MM.1S (cell line): ENCODE measurements at regions not wholly inside any gene's neighbourhood (a gene's known extent, or its start where the extent isn't known, plus 50 kb on each side); places are given as distances from the start of the nearest gene placed in this dataset.

Experiments
- DNase-seq: peaks from one replicate; pipeline ENCODE4 v3.0.0-alpha.2; 2015
- H2AFZ ChIP-seq: fragments of 300-600 bp; sonication (generic); 2 replicates; pipeline ENCODE4 v1.6.0; 2016; ENCODE audit warnings: antibody characterized with exemption, low read length
- H3F3A ChIP-seq: fragments of 300-600 bp; sonication (generic); 2 replicates; pipeline ENCODE4 v1.6.1; 2016; ENCODE audit warnings: mild to moderate bottlenecking, antibody characterized with exemption, low read length, moderate library complexity, mixed read lengths; ENCODE audit not compliant: insufficient read depth
- H3K27ac ChIP-seq: fragments of 300-600 bp; sonication (generic); 2 replicates; pipeline ENCODE4 v1.5.1; 2016; ENCODE audit warnings: mild to moderate bottlenecking, low read length
- H3K27me3 ChIP-seq: fragments of 300-600 bp; sonication (generic); replicated peaks from 2 replicates; pipeline ENCODE4 v1.6.0; 2016; ENCODE audit warnings: low read length; ENCODE audit not compliant: insufficient read depth
- H3K36me3 ChIP-seq: fragments of 300-600 bp; sonication (generic); replicated peaks from 2 replicates; pipeline ENCODE4 v1.6.1; 2016; ENCODE audit warnings: mild to moderate bottlenecking, low read length, mixed read lengths; ENCODE audit not compliant: insufficient read depth
- H3K4me1 ChIP-seq: fragments of 300-600 bp; sonication (generic); 2 replicates; pipeline ENCODE4 v1.6.1; 2016; ENCODE audit warnings: low read length, mixed read lengths
- H3K4me2 ChIP-seq: fragments of 300-600 bp; sonication (generic); 2 replicates; pipeline ENCODE4 v1.6.0; 2016; ENCODE audit warnings: low read depth, low read length
- H3K4me3 ChIP-seq: fragments of 300-600 bp; sonication (generic); 2 replicates; pipeline ENCODE4 v1.5.1; 2016; ENCODE audit warnings: low read length, mixed read lengths
- H3K79me2 ChIP-seq: fragments of 300-600 bp; sonication (generic); 2 replicates; pipeline ENCODE4 v1.6.1; 2016; ENCODE audit warnings: mixed run types, low read length, mixed read lengths
- H3K9ac ChIP-seq: fragments of 300-600 bp; sonication (generic); 2 replicates; pipeline ENCODE4 v1.6.1; 2016; ENCODE audit warnings: low read length, mixed read lengths
- H3K9me2 ChIP-seq: fragments of 300-600 bp; sonication (generic); replicated peaks from 2 replicates; pipeline ENCODE4 v1.6.1; 2016; ENCODE audit warnings: mild to moderate bottlenecking, low read length, mixed read lengths; ENCODE audit not compliant: insufficient read depth
- H3K9me3 ChIP-seq: fragments of 300-600 bp; sonication (generic); replicated peaks from 2 replicates; pipeline ENCODE4 v1.6.1; 2016; ENCODE audit warnings: mild to moderate bottlenecking, low read length, mixed read lengths; ENCODE audit not compliant: insufficient read depth
- H4K20me1 ChIP-seq: fragments of 300-600 bp; sonication (generic); 2 replicates; pipeline ENCODE4 v1.6.1; 2016; ENCODE audit warnings: mild to moderate bottlenecking, low read length, moderate library complexity, mixed read lengths; ENCODE audit not compliant: insufficient read depth
- CTCF ChIP-seq: fragments of 300-600 bp; sonication (generic); IDR thresholded peaks from 2 replicates; pipeline ENCODE4 v1.5.1; 2016; ENCODE audit warnings: antibody characterized with exemption, low read length, mixed read lengths
- EZH2 ChIP-seq: fragments of 300-600 bp; sonication (generic); optimal IDR thresholded peaks from 2 replicates; pipeline ENCODE3; 2017; ENCODE audit warnings: low read depth, mild to moderate bottlenecking, antibody characterized with exemption, low read length, mixed read lengths
- EZH2phosphoT487 ChIP-seq: fragments of 300-600 bp; sonication (generic); IDR thresholded peaks from 2 replicates; pipeline ENCODE4 v1.6.1; 2018; ENCODE audit warnings: antibody characterized with exemption, low read length

DNA sequence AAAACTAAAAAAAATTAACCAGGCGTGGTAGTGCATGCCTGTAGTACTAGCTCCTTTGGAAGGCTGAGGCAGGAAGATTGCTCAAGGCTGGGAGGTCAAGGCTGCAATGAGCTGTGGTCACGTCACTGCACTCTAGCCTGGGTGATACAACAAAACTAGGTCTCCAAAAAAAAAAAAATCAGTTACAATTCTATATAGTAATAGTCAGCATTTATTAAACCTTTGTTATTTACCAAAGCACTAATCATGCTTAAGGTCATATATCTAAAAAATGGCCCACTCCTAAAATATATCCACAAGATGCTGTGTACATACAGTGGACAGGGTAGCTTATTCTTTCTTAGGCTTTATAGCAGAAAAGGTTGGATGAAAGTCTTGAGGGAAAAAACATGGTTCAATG lies 152.4 kb downstream of the TFAP2A start:
- Histone ChIP-seq H3K36me3 (no peaks in the 10 kb centered on the region), H3F3A (no peaks in the 10 kb centered on the region), H3K4me2 (no peak overlapping the region), H3K9me2 (no peaks in the 10 kb centered on the region), H3K79me2 (no peaks in the 10 kb centered on the region), H2AFZ (no peak overlapping the region), H3K9me3 (no peaks in the 10 kb centered on the region), H3K27ac (no peak overlapping the region), H3K9ac (no peak overlapping the region), H4K20me1 (no peaks in the 10 kb centered on the region), H3K4me1 (no peaks in the 10 kb centered on the region), H3K4me3 (no peak overlapping the region), H3K27me3 (no peaks in the 10 kb centered on the region)
- DNase-seq, result no peak
- TF ChIP-seq CTCF (no peak), EZH2 (no peak), EZH2phosphoT487 (no peak)

- DNase-seq, result no peak
- no peaks in the 10 kb centered on the region for H3F3A ChIP-seq
Measured at GRCh38 chr6:10259671-10260070, 155.2 kb downstream of the TFAP2A start.

GRCh38 chr6:10258341-10258740 lies 156.5 kb downstream of the TFAP2A start:
- TF ChIP-seq CTCF (no peak), EZH2phosphoT487 (no peak), EZH2 (no peak)
- no peaks in the 10 kb centered on the region for H3K27me3 ChIP-seq
- no peaks in the 10 kb centered on the region for H3K9me2 ChIP-seq
- DNase-seq, result no peak
- no peak overlapping the region for H2AFZ ChIP-seq
- no peaks in the 10 kb centered on the region for H3K9me3 ChIP-seq
- H3K4me2 ChIP-seq, result no peak overlapping the region
- H3K27ac ChIP-seq, result no peak overlapping the region
- no peaks in the 10 kb centered on the region for H3K4me1 ChIP-seq
- H3F3A ChIP-seq, result no peaks in the 10 kb centered on the region
- no peak overlapping the region for H3K9ac ChIP-seq
- H3K36me3 ChIP-seq, result no peaks in the 10 kb centered on the region
- H3K79me2 ChIP-seq, result no peaks in the 10 kb centered on the region
- no peak overlapping the region for H3K4me3 ChIP-seq
- H4K20me1 ChIP-seq, result no peaks in the 10 kb centered on the region

More at GRCh38 chr6:10259671-10260070, 155.2 kb downstream of the TFAP2A start:
- H3K9me3 ChIP-seq, result no peaks in the 10 kb centered on the region
- TF ChIP-seq EZH2, result no peak
- TF ChIP-seq EZH2phosphoT487, result no peak
- TF ChIP-seq CTCF, result no peak
- no peaks in the 10 kb centered on the region for H3K9me2 ChIP-seq
- no peak overlapping the region for H3K4me2 ChIP-seq
- H3K27me3 ChIP-seq, result no peaks in the 10 kb centered on the region
- H3K9ac ChIP-seq, result no peak overlapping the region
- H4K20me1 ChIP-seq, result no peaks in the 10 kb centered on the region
- no peak overlapping the region for H3K4me3 ChIP-seq
- H3K4me1 ChIP-seq, result no peaks in the 10 kb centered on the region
- H2AFZ ChIP-seq, result no peak overlapping the region
- H3K79me2 ChIP-seq, result no peaks in the 10 kb centered on the region
- no peak overlapping the region for H3K27ac ChIP-seq
- no peaks in the 10 kb centered on the region for H3K36me3 ChIP-seq
